ENCODE measurements at regions not wholly inside any gene's neighbourhood (a gene's known extent, or its start where the extent isn't known, plus 50 kb on each side); places are given as distances from the start of the nearest gene placed in this dataset.
"Not testable (repeated sequence)": the region's sequence is repeated elsewhere in the genome, so short reads cannot be mapped to it uniquely, and the experiment has no call there.

- intact Hi-C loops (cut with DNase I): no loop called here
- DNase-seq (no peak), ATAC-seq (no peak)
Measured at GRCh38 chrX:14354521-14354920, 174.8 kb upstream of the GLRA2 start.

DNA sequence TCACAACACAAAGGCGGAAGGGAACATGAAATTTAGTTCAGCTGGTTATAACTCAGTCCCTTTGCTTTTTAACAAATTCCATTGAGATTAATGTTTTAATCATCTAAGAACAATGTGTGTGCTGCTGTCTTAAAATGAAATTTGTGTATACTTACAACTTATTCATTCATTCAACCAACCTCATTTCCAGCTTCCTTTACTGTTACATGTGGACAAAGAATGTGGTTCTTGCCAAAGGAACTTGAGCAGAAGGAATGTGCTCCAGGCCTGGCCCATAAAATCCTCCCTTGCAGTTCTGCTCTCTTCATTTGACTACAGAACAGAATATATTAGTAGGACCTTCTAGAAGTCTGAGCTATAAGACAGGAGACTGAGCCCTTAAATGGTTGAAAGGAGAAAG lies 176.8 kb upstream of the GLRA2 start:
- DNase-seq: no peak
- intact Hi-C loops (cut with DNase I): no loop called here
- ATAC-seq: no peak

- no peak for DNase-seq
- intact Hi-C loops (cut with DNase I): no loop called here
Measured at GRCh38 chrX:14351611-14352303, 177.6 kb upstream of the GLRA2 start.

GRCh38 chrX:14347523-14347922 lies 181.8 kb upstream of the GLRA2 start:
- intact Hi-C loops (cut with DNase I): no loop called here
- no peak for ATAC-seq
- DNase-seq: no peak

More at GRCh38 chrX:14351611-14352303, 177.6 kb upstream of the GLRA2 start:
- no peak for ATAC-seq

GRCh38 chrX:14344172-14344940 lies 185.0 kb upstream of the GLRA2 start:
- DNase-seq (no peak), ATAC-seq (no peak)
- intact Hi-C loops (cut with DNase I): no loop called here

GRCh38 chrX:14309431-14309830 lies 219.9 kb upstream of the GLRA2 start:
- ATAC-seq (no peak), DNase-seq (no peak)
- intact Hi-C loops (cut with DNase I): no loop called here

- DNase-seq; ATAC-seq; intact Hi-C loops (cut with DNase I): not testable (repeated sequence)
Measured at GRCh38 chrX:14308976-14309375, 220.4 kb upstream of the GLRA2 start.

GRCh38 chrX:14303891-14304290 lies 225.4 kb upstream of the GLRA2 start:
- DNase-seq: no peak
- no peak for ATAC-seq
- intact Hi-C loops (cut with DNase I): no loop called here

DNA sequence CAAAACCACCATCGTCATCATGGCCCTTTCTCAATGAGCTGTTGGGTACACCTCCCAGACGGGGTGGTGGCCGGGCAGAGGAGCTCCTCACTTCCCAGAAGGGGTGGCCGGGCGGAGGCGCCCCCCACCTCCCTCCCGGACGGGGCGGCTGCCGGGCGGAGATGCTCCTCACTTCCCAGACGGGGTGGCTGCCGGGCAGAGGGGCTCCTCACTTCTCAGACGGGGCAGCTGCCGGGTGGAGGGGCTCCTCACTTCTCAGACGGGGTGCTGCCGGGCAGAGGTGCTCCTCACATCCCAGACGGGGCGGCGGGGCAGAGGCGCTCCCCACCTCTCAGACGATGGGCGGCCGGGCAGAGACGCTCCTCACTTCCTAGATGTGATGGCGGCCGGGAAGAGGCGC lies 226.8 kb upstream of the GLRA2 start:
- DNase-seq; intact Hi-C loops (cut with DNase I); ATAC-seq: not testable (repeated sequence)

- no peak for DNase-seq
- intact Hi-C loops (cut with DNase I): no loop called here
- no peak for ATAC-seq
Measured at GRCh38 chrX:14300376-14300775, 229.0 kb upstream of the GLRA2 start.

DNA sequence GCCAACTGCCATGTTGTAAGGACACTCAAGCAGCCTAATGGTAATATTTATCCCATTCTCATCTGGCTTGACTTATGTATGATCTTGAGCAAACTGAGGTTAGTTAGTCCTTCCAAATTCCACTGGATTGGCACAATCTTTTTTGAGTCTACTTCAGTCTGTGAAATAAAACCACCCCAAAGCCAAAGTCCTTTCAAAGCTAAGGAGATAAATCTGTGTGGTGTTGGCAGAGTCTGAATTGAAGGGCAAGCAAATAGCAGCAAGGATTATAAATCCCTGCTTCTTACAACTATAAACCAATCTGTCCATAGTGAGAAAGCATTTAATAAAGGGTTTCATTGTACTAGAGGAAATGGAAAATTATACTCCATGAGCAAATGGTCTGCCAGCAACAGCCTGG lies 233.9 kb upstream of the GLRA2 start:
- intact Hi-C loops (cut with DNase I): no loop called here
- DNase-seq: no peak
- ATAC-seq: no peak

- ATAC-seq (no peak), DNase-seq (no peak)
- intact Hi-C loops (cut with DNase I): no loop called here
Measured at GRCh38 chrX:14291666-14292500, 237.5 kb upstream of the GLRA2 start.

GRCh38 chrX:14290335-14290734 lies 239.0 kb upstream of the GLRA2 start:
- DNase-seq: no peak
- no peak for ATAC-seq
- intact Hi-C loops (cut with DNase I): no loop called here

GRCh38 chrX:14274691-14275090 lies 245.0 kb upstream of the GEMIN8 start:
- DNase-seq (no peak), ATAC-seq (no peak)
- intact Hi-C loops (cut with DNase I): no loop called here

DNA sequence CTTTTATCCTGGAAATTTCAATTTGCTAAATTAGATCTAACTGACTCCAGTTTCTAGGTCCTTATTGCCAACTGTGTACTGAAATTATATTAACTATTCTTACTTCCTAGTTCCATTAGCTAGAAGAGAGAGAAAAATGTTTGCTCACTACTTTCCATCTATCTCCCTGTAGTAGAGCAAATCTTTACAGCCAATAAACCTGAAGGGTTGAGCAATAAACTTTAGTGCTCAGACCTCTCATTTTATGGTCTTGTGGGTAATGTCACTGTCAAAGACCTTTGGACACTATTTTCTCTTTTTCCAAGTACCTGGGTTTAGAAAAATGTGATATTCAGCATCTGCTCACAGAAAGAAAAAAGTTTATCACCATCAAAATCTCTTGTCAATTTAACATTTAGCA lies 237.5 kb upstream of the GEMIN8 start:
- ATAC-seq: no peak
- no peak for DNase-seq
- intact Hi-C loops (cut with DNase I): no loop called here

DNA sequence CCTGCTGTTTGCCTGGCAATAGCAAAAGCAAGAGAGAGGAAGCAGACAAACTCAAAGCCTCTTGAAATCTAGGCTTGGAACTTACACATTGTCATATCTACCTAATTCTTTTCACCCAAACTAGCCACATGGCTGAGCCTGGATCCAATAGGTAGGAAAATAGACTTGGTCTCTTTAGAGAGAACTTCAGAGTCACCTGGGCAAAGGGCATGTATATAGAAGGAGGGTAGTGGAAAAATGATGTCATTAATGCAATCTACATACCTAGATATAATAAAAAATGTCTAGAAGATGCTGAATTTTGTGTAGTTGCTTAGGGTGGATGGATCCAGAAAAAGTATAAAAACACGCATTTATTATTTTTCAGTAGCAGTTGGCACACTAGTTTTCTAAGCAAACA lies 237.0 kb upstream of the GEMIN8 start:
- ATAC-seq: no peak
- DNase-seq: no peak
- intact Hi-C loops (cut with DNase I): no loop called here

GRCh38 chrX:14243823-14244222 lies 214.1 kb upstream of the GEMIN8 start:
- DNase-seq: no peak
- intact Hi-C loops (cut with DNase I): no loop called here
- no peak for ATAC-seq

GRCh38 chrX:14235004-14235403 lies 205.3 kb upstream of the GEMIN8 start:
- intact Hi-C loops (cut with DNase I): no loop called here
- ATAC-seq (no peak), DNase-seq (no peak)

- intact Hi-C loops (cut with DNase I): no loop called here
- DNase-seq (no peak), ATAC-seq (no peak)
Measured at GRCh38 chrX:14232688-14233087, 203.0 kb upstream of the GEMIN8 start.

- ATAC-seq (no peak), DNase-seq (no peak)
- intact Hi-C loops (cut with DNase I): no loop called here
Measured at GRCh38 chrX:14228611-14229010, 198.9 kb upstream of the GEMIN8 start.

Data from left cardiac atrium (tissue), 4 donors.